ENCODE measurements at regions not wholly inside any gene's neighbourhood (a gene's known extent, or its start where the extent isn't known, plus 50 kb on each side); places are given as distances from the start of the nearest gene placed in this dataset.

- no peak overlapping the region for H3K27ac ChIP-seq
- no peak overlapping the region for H3K4me2 ChIP-seq
- CTCF ChIA-PET = no interaction called here
- TF ChIP-seq E2F6 (IDR thresholded peaks at IDR 0.05; ENCODE audit: borderline replicate concordance, low read depth) = no peak
- TF ChIP-seq KDM1A (IDR thresholded peaks at IDR 0.05; ENCODE audit: low read depth) = no peak
- TF ChIP-seq EHF (CRISPR knock-in tag; IDR thresholded peaks at IDR 0.05) = no peak
- no peak for TF ChIP-seq FOXS1 (CRISPR knock-in tag; IDR thresholded peaks at IDR 0.05)
- TF ChIP-seq GATA3 (IDR thresholded peaks at IDR 0.05; ENCODE audit: borderline replicate concordance) = no peak
- no peak for TF ChIP-seq HOXB5 (CRISPR knock-in tag; IDR thresholded peaks at IDR 0.05)
- no peak for TF ChIP-seq RNF2 (IDR thresholded peaks at IDR 0.05; ENCODE audit: borderline replicate concordance, low read depth)
- TF ChIP-seq ESRRA (IDR thresholded peaks at IDR 0.05; ENCODE audit: borderline replicate concordance, low read length) = no peak
- TF ChIP-seq BHLHE40 (IDR thresholded peaks at IDR 0.05; ENCODE audit: low read depth, low read length) = no peak
- TF ChIP-seq TP53 (CRISPR knock-in tag; IDR thresholded peaks at IDR 0.05) = no peak
- TF ChIP-seq KDM5A (IDR thresholded peaks at IDR 0.05) = no peak
- TF ChIP-seq MYC (IDR thresholded peaks at IDR 0.05; ENCODE audit: borderline replicate concordance, low read length) = no peak
- TF ChIP-seq HDAC2 (IDR thresholded peaks at IDR 0.05) = no peak
- no peak for TF ChIP-seq CHD4 (IDR thresholded peaks at IDR 0.05; ENCODE audit: borderline replicate concordance)
- DNase-seq (ENCODE audit: low read depth in 1 of 2, low spot score in 1 of 2) (peak in 1 of 2 experiments; percentile 11), FAIRE-seq (no peak), ATAC-seq (no peak)
- H3K4me1 ChIP-seq = no peaks in the 10 kb centered on the region
- no peak overlapping the region for H3K4me3 ChIP-seq
- POLR2A ChIA-PET = no interaction called here
- peaks cover 14% of the 10 kb centered on the region; the same call in 1 of the 3 replicates for H3K9me3 ChIP-seq
- WGBS (ENCODE audit: missing lambda C conversion rate) = 14% methylated on average over 5 of the region's 5 CpGs
Measured at GRCh38 chr2:81481994-81482368, 1177.4 kb upstream of the LRRTM1 start.

GRCh38 chr2:81481242-81481993 is 1176.9 kb upstream of the LRRTM1 start:
- Histone ChIP-seq H3K4me1 (no peaks in the 10 kb centered on the region), H3K4me2 (no peak overlapping the region), H3K4me3 (no peak overlapping the region), H3K27ac (no peak overlapping the region), H3K9me3 (peaks cover 14% of the 10 kb centered on the region; the same call in 1 of the 3 replicates)
- WGBS (ENCODE audit: missing lambda C conversion rate) = 51% methylated on average over 32 of the region's 39 CpGs
- TF ChIP-seq KDM1A (IDR thresholded peaks at IDR 0.05; ENCODE audit: low read depth) = no peak
- TF ChIP-seq POLR2A (IDR thresholded peaks at IDR 0.05; ENCODE audit: low read length) = 0 out of 2 replicates have a peak, but pooled peaks have one; percentile 8
- POLR2A ChIA-PET = no interaction called here
- CTCF ChIA-PET = no interaction called here
- ATAC-seq = peak; percentile 19 to 55; a peak in 3 of 6 replicates
- DNase-seq (ENCODE audit: low read depth in 1 of 2, low spot score in 1 of 2) = peak in 1 of 2 experiments; percentile 7
- FAIRE-seq = no peak

GRCh38 chr2:81467096-81467495 is 1162.5 kb upstream of the LRRTM1 start:
- ChIA-PET CTCF (no interaction called here), POLR2A (no interaction called here)
- no peak overlapping the region for H3K4me3 ChIP-seq
- DNase-seq (ENCODE audit: low read depth in 1 of 2, low spot score in 1 of 2) (no peak), FAIRE-seq (no peak), ATAC-seq (no peak)
- WGBS (ENCODE audit: missing lambda C conversion rate) = 14% methylated on average over 11 of the region's 29 CpGs
- H3K4me2 ChIP-seq = no peak overlapping the region
- no peak overlapping the region for H3K27ac ChIP-seq
- H3K9me3 ChIP-seq = peaks cover 3% of the 10 kb centered on the region; the same call in 2 of the 3 replicates
- TF ChIP-seq USF2 (IDR thresholded peaks at IDR 0.05) = 0 out of 2 replicates have a peak, but pooled peaks have one; percentile 23
- no peak for TF ChIP-seq SMC3 (IDR thresholded peaks at IDR 0.05)
- no peaks in the 10 kb centered on the region for H3K4me1 ChIP-seq

- ATAC-seq (no peak), DNase-seq (ENCODE audit: low read depth in 1 of 2, low spot score in 1 of 2) (no peak), FAIRE-seq (peak; percentile 7)
- POLR2A ChIA-PET = no interaction called here
- WGBS (ENCODE audit: missing lambda C conversion rate) = 1% methylated on average over 2 of the region's 2 CpGs
- no peak overlapping the region for H3K27ac ChIP-seq
- H3K4me3 ChIP-seq = no peak overlapping the region
- no peaks in the 10 kb centered on the region for H3K4me1 ChIP-seq
- TF ChIP-seq RARB (CRISPR knock-in tag; IDR thresholded peaks at IDR 0.05) (no peak), SMC3 (IDR thresholded peaks at IDR 0.05) (no peak), NR3C1 (IDR thresholded peaks at IDR 0.05) (no peak), FOSB (CRISPR knock-in tag; IDR thresholded peaks at IDR 0.05) (no peak), JUN (IDR thresholded peaks at IDR 0.05) (no peak), ZC3H11A (IDR thresholded peaks at IDR 0.05) (no peak), MYC (IDR thresholded peaks at IDR 0.05; ENCODE audit: borderline replicate concordance, low read length) (no peak), HMGXB4 (CRISPR knock-in tag; IDR thresholded peaks at IDR 0.05; ENCODE audit: borderline replicate concordance) (no peak), MAFK (IDR thresholded peaks at IDR 0.05; ENCODE audit: partially characterized antibody) (no peak), PHF8 (IDR thresholded peaks at IDR 0.05; ENCODE audit: borderline replicate concordance, low read depth) (no peak), EHF (CRISPR knock-in tag; IDR thresholded peaks at IDR 0.05) (no peak), BCL3 (IDR thresholded peaks at IDR 0.05) (no peak), CBX8 (IDR thresholded peaks at IDR 0.05) (no peak), EP300 (IDR thresholded peaks at IDR 0.05) (no peak), TFCP2L1 (CRISPR knock-in tag; IDR thresholded peaks at IDR 0.05) (no peak)
- CTCF ChIA-PET = no interaction called here
- no peak overlapping the region for H3K4me2 ChIP-seq
- H3K9me3 ChIP-seq = no peaks in the 10 kb centered on the region; the same call in 1 of the 3 replicates
Measured at GRCh38 chr2:81462420-81462819, 1157.9 kb upstream of the LRRTM1 start.
